Gastrocnemius medialis (tissue), 4 donors: ENCODE measurements at regions not wholly inside any gene's neighbourhood (a gene's known extent, or its start where the extent isn't known, plus 50 kb on each side); places are given as distances from the start of the nearest gene placed in this dataset.

Experiments used
- CTCF ChIP-seq, 5 experiments: fragments of 450-650 bp in 3 of 5; fragments of 200-600 bp in 2 of 5; sonication (generic) in 2 of 5; IDR thresholded peaks in 4 of 5; conservative IDR thresholded peaks in 1 of 5; 1 replicate in 4 of 5; 2 replicates in 1 of 5; pipeline ENCODE4 v1.5.1; 2016 to 2019; ENCODE audit warnings: antibody characterized with exemption in 5 of 5, mild to moderate bottlenecking in 3 of 5, moderate library complexity in 3 of 5
- POLR2A ChIP-seq, 2 donors: fragments of 450-650 bp; IDR thresholded peaks; one replicate each; pipeline ENCODE4 v1.6.1; 2017; ENCODE audit warnings: antibody characterized with exemption in 2 of 2, mild to moderate bottlenecking in 2 of 2, moderate library complexity in 2 of 2

DNA sequence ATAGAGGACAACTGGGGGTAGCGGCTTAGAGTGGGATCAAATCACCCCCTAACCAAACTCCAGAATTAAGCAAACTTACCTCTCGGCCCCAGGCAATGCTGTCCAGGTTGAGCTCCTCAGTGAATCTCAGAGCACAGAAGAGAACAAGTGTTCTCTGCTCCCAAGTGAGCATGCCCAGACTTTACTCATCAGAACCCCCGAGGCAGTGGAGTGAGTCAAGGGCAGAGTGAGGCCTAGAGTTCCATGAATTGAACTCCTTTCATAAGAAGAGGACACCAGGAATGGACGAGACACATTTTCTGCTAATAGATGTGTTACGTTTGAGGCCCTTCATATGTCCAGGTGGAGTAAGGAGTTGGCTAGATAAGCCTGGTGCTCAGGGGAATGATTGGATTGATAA is 134.0 kb upstream of the DTNBP1 start:
- no peak for TF ChIP-seq CTCF (IDR thresholded peaks at IDR 0.05 in 4 of 5, conservative IDR thresholded peaks at IDR 0.05 in 1 of 5)
- TF ChIP-seq POLR2A (IDR thresholded peaks at IDR 0.05), result no peak
